Glomerular endothelial cell (primary cell): ENCODE measurements at regions not wholly inside any gene's neighbourhood (a gene's known extent, or its start where the extent isn't known, plus 50 kb on each side); places are given as distances from the start of the nearest gene placed in this dataset.
"Not testable (repeated sequence)": the region's sequence is repeated elsewhere in the genome, so short reads cannot be mapped to it uniquely, and the experiment has no call there.

Experiments used
- DNase-seq: peaks from one replicate; pipeline ENCODE4 v3.0.0-alpha.2; 2011; ENCODE audit warnings: low read depth, low spot score; ENCODE audit errors: extremely low read depth

DNA sequence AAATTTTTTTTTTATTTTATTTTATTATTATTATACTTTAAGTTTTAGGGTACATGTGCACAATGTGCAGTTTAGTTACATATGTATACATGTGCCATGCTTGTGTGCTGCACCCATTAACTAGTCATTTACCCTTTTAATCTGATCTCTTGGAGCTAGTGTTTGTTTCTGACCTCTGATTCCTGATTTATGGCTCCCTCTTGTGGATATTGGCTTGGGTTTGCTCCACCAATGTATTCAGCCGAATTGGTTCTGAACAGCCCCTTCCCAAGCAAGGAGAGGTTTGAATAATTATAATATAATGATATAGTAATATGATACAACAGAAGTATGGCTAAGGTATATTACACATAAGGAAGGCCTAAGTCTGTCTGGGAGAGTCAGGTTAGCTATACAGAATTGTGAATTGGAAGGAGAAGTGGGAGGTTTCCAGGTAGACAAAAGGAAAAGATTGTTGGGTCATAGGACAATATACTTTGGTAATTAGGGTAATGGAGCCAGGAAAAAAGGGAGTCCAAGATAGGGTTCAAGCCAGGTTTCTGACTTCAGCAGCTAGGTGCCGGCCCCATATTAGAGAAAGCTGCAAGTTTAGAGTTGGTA, 53.1 kb upstream of the HMCN1 start:
- DNase-seq, result peak; percentile 60

DNA sequence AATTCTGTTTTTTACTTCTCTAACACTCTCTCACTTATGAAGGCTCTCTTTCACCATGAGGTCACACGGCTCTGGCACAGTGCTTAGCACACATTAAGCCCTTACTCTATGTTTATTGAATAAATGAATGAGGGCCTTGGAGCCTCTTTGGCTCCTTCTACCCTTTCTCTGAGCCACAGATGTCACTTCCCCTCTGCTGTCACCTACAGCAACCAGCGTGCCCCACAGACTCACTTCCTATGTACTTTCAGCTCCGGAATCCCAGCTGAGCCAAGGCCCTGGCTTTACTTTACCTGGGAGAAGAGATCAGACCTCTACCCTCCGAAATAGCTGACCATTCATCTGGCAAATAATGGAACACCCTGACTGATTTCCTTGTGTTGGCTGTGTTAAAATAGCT, 53.7 kb upstream of the HMCN1 start:
- no peak for DNase-seq

GRCh38 chr1:185679220-185679619, 55.0 kb upstream of the HMCN1 start:
- peak; percentile 48 for DNase-seq

DNA sequence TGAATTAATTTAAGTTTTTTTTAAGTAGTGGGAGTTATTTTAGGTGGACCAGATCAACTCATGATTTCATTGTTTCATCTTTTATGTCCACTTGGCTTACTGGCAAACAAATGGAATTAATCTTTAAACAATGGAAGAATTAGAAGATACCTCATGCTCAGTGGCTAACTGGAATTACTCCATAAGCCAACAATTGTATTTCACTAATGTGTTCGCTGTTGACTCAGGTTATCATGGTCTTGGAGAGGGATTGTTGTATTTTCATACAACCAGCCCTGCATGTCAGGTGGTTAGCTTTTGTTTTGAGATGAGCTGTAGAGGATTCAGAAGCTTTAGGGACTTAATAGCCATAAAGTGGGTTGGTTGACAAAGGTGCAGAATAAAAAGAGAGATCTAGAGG, 57.2 kb upstream of the HMCN1 start:
- DNase-seq, result no peak

- DNase-seq, result no peak
Measured at GRCh38 chr1:185674201-185674600, 60.0 kb upstream of the HMCN1 start.

DNA sequence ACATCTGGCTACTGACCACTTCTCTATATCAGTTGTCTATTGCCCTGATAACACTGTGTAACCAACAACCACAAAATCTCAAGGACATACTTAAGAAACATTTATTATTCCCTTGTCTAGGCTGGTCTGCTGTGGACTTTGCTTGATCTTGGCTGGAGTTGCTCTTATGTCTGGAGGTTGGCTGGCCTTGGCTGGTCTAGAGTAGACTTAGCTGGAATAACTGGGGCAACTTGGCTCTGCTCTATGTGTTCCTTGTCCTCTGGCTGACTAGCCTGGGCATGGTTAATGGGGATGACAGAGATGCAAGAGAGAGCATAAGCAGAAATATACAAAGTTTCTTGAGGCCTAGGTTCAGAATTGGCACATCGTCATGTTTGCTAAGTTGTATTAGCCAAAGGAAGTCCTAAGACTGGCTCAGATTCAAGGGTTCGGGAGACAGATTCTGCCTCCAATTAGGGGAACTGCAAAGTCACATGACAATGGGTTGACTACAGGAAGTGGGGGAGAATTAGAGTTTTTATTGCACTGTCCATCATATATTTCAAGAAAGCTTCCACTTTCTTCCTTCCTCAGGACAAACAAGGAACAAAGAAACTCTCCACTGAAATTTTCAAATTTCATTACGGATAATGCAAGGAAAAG, 61.4 kb upstream of the HMCN1 start:
- no peak for DNase-seq

DNA sequence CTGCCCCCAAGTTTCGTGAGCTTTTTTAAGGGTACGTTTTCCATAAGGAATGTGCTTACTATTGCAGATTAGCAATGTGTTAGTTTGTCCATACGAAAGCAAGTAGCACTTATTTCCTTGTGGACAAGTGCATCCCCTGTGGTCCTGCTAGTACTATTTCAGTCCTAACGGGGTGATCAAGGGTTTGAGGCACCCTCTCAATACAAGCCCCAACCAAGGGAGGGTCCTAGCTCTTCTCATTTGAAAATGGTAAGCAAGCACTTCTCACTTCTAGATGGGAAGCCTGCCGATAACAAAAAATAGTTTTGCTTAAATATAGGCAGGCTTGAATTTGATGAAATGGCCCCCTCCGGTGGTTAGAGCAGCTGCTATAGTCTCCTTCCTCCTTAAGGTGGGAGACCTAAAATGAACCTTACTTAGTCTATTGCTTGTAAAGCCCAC, 64.0 kb upstream of the HMCN1 start:
- no peak for DNase-seq

DNA sequence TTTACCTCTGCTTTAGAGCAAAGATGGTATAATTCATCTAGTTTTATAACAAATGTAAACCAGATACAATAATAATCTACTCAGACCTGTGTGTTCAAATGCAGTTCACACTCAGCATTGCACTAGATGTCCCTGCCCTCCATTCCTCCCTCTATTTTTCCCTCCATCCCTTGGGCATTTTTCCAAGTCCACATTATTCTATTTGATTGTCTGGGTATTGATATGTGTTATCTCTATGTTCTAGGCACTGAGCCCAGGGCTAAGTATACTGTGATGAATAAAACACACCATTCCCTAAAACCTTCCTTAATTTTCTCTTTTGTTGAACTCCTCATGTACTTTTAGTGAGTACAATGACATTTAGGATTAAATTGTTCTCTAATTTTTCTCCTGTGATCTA, 66.2 kb upstream of the HMCN1 start:
- no peak for DNase-seq

- no peak for DNase-seq
Measured at GRCh38 chr1:185666582-185666981, 67.6 kb upstream of the HMCN1 start.

GRCh38 chr1:185663771-185664296, 70.4 kb upstream of the HMCN1 start:
- DNase-seq, result no peak

DNA sequence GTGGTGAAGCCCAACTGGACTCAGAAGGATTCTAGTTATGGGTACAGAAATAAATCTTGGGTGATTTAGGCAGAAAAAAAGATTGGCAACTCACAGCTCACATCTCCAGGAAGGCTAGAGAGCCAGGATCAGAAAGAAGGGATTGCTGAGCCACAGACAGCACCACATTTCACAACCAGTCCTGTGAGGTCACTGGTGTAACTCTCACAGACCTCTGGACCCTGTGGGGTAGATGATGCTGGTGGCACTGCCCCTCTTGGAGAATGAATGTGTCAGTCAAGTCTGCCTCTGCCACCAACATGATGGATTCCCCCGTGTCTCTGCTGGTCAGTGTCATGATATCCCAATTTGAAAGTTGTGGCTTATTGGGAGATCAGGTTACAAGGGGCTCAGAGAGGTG, 70.9 kb upstream of the HMCN1 start:
- no peak for DNase-seq

DNA sequence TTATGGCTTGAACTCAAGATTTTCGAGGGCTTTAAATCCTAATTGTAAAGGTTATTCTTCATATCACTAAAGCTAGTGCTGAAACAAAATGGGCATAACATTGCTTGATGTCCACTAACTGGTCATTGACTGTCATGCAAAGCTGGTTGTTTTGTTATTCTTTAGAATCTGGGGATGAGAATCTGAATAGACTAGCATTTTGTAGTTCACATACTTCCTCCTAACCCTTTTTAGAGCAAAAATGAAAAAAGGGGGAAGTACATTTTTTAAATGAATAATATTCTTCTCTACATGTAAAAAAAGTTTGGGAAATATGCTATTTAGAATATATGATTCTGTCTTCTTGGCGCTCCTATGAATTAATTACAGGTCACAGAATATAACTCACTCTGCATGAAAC, 72.2 kb upstream of the HMCN1 start:
- no peak for DNase-seq

DNA sequence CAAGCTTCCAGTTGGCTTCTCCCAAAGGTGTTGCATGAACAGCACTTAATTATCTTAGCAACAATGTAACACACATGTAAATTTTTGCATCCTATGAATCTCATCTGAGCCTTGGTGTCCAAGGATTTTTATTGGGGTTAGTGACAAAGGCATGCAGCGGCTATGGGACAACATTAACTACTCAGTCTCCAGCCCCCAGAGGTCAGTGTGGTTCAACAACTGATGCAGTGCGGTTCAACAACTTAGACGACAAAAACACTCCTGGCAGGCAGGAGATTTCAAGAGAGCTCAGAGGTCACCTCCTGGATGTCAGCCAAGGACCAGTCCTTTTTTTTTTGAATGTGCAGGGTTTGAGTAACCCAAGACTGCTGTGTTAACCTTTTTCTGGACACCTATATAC, 77.5 kb upstream of the HMCN1 start:
- no peak for DNase-seq

DNA sequence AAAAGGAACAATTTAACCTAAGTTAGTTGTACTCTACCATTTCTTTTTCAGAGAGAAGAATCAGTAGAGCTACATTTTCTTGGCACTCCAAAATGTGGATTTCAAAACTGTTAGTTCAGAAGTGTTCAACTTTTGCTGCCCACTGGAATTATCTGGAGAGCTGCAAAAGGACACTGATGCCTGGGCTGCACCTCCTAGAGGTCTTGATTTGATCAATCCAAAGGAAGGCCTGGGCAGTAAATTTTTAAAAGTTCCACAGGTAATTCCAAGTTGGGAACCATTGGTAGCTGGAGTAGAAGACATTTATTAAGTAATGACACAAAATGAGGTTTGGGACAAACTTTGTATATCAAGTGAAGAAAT, 79.3 kb upstream of the HMCN1 start:
- DNase-seq, result no peak

GRCh38 chr1:185654199-185654951, 79.8 kb upstream of the HMCN1 start:
- no peak for DNase-seq

- DNase-seq, result no peak
Measured at GRCh38 chr1:185653615-185654014, 80.6 kb upstream of the HMCN1 start.

DNA sequence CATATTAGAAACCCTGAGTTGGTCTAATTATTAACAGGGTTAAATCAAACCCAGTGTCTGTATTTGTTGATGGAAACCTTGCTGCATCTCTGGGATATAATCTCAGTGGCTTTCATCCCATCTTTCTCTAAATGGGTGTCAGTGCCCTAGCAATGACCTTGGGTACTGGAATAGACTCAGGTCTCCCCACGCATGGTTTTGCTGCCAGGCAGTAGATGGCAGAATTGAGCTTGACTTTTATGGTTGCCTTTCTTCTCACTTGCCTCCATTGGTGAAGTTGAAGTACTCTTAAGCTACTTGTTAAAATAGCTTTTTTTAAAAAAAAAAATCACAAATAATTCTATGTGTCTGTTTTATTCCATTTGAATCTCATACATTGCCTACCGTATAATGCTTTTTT, 81.8 kb upstream of the HMCN1 start:
- DNase-seq, result no peak

DNA sequence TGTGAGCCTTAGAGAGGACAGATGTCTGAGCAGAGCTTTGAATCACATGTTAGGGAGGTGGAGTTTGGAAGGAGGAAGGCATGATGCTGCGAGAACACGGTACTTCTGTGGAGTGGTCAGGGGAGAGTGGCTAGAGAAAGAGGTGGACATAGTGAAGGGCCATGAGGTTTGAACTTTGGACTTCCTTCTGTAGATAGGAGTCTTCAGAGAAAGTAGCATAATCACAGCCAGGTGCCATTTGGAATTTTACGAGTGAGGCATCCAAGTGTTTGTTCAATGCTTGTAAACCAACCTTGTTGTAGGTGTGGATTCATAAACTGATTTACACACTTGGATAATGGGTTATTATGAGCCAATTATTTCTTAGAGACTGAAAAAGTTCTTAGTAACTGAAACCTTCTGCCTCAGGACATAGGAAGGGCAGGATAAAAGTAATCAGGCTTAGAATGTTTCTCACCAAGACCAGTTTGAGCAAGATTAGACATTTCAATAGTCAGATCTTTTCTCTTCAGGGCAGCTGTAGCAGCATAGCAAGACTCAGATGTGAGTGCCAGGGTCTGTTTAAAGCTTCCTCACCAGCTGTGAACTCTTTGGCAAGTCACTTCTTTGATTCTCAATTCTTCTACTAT, 83.5 kb upstream of the HMCN1 start:
- no peak for DNase-seq

- DNase-seq, result no peak
Measured at GRCh38 chr1:185648858-185649589, 85.2 kb upstream of the HMCN1 start.

DNA sequence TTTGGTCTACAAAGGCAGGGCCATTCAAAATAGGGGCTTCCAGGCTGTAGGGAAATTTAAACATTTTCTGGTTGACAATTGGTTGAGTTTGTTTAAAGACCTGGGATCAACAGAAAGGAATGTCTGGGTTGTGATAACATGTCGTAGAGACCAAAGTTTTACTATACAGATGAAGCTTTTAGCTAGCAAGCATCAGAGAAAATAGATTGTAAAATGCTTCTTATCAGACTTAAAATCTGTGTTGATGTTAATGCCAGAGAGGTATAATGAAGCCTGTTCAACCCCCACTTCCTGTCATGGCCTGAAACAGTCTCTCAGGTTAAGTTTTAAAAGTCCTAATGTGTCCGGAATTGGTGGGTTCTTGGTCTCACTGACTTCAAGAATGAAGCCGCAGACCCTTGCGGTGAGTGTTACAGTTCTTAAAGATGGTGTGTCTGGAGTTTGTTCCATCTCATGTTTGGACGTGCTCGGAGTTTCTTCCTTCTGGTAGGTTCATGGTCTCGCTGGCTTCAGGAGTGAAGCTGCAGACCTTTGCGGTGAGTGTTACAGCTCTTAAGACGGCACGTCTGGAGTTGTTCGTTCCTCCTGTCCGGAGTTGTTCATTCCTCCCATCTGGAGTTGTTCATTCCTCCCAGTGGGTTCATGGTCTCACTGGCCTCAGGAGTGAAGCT, 86.5 kb upstream of the HMCN1 start:
- DNase-seq, result not testable (repeated sequence)
